Gastroesophageal sphincter (tissue), 4 donors: ENCODE measurements at regions not wholly inside any gene's neighbourhood (a gene's known extent, or its start where the extent isn't known, plus 50 kb on each side); places are given as distances from the start of the nearest gene placed in this dataset.
"Not testable (repeated sequence)": the region's sequence is repeated elsewhere in the genome, so short reads cannot be mapped to it uniquely, and the experiment has no call there.

Source experiments
- ATAC-seq: fragments of 150-250 bp; one replicate; pipeline ENCODE4 v1.9.1; 2016; ENCODE audit warnings: mild to moderate bottlenecking, moderate library complexity
- H3K27ac ChIP-seq, 4 donors: fragments of 200-600 bp; sonication (generic) in 3 of 4; 1 replicate in 3 of 4; 2 replicates in 1 of 4; pipeline ENCODE4 v1.5.1; 2016 to 2019
- H3K27me3 ChIP-seq: fragments of 200-600 bp; sonication (generic); one replicate; pipeline ENCODE4 v1.5.1; 2019
- H3K36me3 ChIP-seq, 2 donors: fragments of 200-600 bp; sonication (generic); one replicate each; pipeline ENCODE4 v1.5.1; 2019; ENCODE audit warnings: control low read depth in 1 of 2
- H3K4me1 ChIP-seq, 3 donors: fragments of 200-600 bp; sonication (generic); 1 replicate in 2 of 3; 2 replicates in 1 of 3; pipeline ENCODE4 v1.5.1; 2016 to 2019; ENCODE audit warnings: control low read depth in 2 of 3
- H3K4me3 ChIP-seq, 2 donors: fragments of 200-600 bp; sonication (generic); one replicate each; pipeline ENCODE4 v1.5.1; 2019; ENCODE audit warnings: mild to moderate bottlenecking in 1 of 2, moderate library complexity in 1 of 2
- H3K9me3 ChIP-seq, 3 donors: fragments of 200-600 bp; sonication (generic); one replicate each; pipeline ENCODE4 v1.5.1; 2017 to 2019; ENCODE audit warnings: control low read depth in 2 of 3
- WGBS, 2 donors: methylation state at CpG; one replicate each; pipeline ENCODE4 v1.1.5; 2018; ENCODE audit warnings: low coverage in 1 of 2; 5-methylcytosine and 5-hydroxymethylcytosine counted together

DNA sequence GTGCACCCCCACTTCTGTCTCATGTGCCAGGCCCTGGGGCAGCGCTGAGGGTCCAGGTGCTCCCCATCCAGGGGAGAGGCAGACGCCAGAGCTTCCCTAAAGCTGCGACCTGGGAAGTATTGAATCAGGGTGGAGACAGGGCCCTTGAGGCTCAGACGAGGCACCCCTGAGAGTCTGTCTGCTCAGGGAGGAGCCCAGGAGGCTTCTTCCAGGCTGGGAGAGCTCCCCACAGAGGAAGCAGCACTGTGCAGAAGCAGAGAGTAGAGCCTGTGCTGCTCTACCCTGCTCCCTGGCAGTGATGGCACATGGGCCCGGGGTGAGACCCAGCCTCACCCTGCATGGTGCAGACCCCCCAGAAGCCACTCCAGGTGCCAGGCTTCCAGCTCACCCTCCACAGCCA, 116.3 kb upstream of the MTLN start:
- H3K27me3 ChIP-seq, H3K36me3 ChIP-seq, H3K27ac ChIP-seq, H3K4me3 ChIP-seq, H3K4me1 ChIP-seq, H3K9me3 ChIP-seq: not testable (repeated sequence)
- ATAC-seq, result peak; percentile 20
- WGBS, 2 donors, result no CpG with 5 or more reads among the region's 5 CpGs

DNA sequence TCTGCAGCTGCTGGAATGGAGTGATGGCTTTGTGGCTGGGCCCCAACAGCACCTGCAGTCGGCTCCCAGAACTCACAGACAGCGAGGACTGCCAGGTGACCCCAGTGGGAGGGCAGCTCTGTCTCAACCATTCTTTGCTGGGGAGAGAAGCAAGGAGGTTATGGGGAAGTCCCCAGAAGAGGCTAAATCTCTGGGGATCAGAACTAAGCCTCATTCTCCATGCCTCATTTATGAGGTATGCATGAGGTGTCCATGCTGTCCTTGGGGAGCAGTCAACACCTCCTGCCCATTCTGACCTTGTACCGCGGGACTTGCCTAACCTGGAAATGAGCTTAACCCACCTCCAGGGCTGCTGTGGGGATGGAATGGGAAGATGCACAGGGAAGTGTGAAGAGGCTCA, 111.5 kb upstream of the MTLN start:
- not testable (repeated sequence) for H3K27me3 ChIP-seq, ATAC-seq, H3K9me3 ChIP-seq, H3K27ac ChIP-seq, H3K4me3 ChIP-seq, H3K36me3 ChIP-seq, H3K4me1 ChIP-seq
- no CpG with 5 or more reads among the region's 4 CpGs for WGBS, 2 donors

DNA sequence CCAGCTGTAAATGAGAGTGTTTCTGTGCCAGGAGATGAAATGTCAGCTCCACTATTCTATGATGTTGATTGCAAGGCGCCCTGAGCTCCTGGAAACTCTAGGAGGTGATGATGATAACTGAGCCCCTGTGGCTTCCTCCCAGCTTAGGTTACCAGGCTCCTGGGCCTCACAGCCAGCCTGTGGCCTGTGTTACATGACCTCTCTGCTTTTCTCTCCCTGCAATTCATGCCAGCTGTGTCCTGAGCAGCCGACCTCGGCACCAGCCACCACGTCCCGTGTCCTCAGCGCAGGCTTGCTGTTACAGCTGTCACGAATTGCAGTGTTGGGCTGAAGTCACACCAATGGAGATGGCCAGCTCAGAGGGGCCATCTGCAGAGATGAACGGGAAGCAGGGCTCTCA, 110.2 kb upstream of the MTLN start:
- no CpG with 5 or more reads among the region's 8 CpGs for WGBS, 2 donors
- H3K4me3 ChIP-seq, H3K27me3 ChIP-seq, H3K4me1 ChIP-seq, H3K9me3 ChIP-seq, H3K27ac ChIP-seq, ATAC-seq, H3K36me3 ChIP-seq: not testable (repeated sequence)

DNA sequence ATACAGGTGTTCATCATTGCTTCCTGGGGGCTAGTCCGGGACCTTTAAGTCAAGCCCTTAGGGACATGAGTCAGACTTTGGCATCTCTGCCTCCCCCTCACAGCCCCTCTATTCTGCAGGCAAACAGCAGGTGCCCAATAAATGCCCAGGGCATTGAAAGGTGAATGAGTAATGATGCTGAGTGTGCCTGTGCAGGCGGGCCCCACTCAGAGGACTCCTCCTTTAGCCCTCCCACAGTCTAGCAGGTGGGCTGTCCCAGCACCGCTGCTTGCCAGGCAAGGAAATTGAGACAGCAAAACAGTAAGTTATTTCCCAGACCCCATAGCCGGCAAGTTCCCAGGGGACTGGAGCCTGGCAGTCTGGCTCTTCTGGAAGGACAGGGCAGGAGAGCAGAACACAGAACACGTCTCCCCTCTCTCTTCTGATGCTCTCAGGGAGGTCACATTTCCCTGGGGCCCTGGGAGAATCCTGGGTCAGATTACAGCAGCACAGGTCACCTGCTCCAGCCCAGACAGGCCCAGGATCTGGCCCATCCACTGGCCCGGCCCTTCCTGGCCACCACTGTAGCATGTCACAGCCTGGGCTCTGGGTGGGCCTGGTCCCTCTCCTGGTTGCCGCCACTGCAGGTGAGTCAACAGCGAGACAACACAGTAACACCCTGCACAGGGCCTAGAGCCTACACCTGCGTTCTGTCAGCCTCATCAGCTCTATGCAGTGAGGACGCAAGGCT, 108.7 kb upstream of the MTLN start:
- not testable (repeated sequence) for H3K36me3 ChIP-seq, H3K27me3 ChIP-seq, H3K27ac ChIP-seq, H3K9me3 ChIP-seq, H3K4me3 ChIP-seq, ATAC-seq, H3K4me1 ChIP-seq
- no CpG with 5 or more reads among the region's 10 CpGs for WGBS, 2 donors

DNA sequence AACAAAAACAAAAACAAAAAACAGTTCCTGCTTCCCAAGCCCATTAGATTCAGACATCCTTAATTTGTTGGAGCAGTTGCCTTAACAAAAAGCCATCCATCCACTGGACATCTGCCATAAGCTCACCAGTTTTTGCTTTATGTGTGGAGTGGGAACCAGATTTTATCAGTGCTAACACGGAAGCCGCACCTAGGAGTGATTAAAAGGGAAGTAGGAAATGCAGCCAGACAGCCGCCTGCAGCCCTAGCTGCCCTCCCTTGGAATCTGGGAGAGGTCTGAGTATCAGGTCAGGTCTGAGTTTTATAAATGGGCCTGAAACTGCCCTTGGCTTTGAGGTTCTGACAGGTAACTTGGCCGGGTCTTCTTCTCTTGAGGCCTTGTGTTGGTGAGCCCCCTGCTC, 106.6 kb upstream of the MTLN start:
- H3K4me1 ChIP-seq, H3K4me3 ChIP-seq, H3K9me3 ChIP-seq, H3K27me3 ChIP-seq, H3K27ac ChIP-seq, H3K36me3 ChIP-seq, ATAC-seq: not testable (repeated sequence)
- no CpG with 5 or more reads among the region's 4 CpGs for WGBS, 2 donors

DNA sequence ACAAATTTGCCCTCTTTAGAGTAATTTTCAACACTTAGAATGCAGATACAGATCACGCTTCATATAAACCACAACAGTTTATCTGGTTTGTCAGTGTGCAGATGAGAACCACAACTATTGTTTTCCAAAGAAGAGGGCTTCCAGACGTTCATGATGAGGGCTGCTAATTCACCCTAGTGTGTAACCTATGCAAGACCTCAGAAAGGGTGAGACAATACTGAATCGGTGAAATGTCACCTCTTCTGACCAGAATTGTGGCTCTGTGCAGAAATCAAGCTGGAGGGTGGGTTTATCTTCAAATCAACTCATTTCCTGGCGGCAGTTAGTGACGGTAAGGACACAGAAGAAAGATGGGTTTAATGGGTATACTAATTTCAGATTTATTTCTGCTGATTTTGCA, 105.0 kb upstream of the MTLN start:
- not testable (repeated sequence) for H3K36me3 ChIP-seq, H3K27ac ChIP-seq, H3K4me1 ChIP-seq, H3K4me3 ChIP-seq, H3K9me3 ChIP-seq, ATAC-seq, H3K27me3 ChIP-seq
- WGBS, 2 donors, result no CpG with 5 or more reads among the region's 5 CpGs

DNA sequence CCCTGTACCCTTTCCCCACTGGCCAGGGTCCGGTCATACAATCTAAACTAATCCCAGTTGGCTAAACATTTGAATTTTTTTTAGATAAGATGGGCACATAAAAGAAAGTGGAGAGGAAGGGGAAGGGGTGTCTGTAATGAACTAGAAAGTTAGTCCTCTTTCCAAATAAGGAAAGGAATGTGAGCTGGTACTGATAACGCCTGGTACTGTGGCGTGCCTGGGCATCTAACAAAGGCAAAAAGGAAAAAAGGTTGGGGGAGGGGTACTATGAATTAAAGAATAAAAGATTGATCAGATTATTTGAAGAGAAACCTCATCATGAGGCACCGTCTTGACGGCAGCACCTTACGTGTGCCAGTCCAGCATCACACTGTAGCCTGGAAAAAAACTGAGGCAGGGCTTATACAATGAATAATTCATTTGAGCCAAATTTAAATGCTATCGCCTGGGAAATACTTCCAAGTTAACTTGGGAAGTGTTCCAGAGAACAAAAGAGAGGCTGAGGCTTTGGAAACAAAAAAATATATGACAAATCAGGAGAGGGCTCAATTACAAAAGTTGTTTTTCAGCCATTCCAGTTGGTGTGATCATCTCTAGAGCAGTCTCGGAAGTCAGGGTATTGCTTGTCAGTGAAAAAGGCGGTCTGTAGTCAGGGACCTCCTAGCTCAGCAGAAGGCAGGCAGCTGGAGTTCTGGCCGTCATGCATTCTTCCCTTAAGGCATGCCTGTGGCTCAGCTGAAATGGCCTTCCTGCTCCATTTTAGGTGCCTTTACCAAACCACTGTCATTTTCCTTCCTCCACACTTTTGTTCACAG, 103.9 kb upstream of the MTLN start:
- not testable (repeated sequence) for H3K4me1 ChIP-seq, H3K9me3 ChIP-seq, H3K4me3 ChIP-seq, H3K27ac ChIP-seq, H3K36me3 ChIP-seq, H3K27me3 ChIP-seq
- WGBS, 2 donors, result no CpG with 5 or more reads among the region's 10 CpGs
- peak; percentile 82 for ATAC-seq

DNA sequence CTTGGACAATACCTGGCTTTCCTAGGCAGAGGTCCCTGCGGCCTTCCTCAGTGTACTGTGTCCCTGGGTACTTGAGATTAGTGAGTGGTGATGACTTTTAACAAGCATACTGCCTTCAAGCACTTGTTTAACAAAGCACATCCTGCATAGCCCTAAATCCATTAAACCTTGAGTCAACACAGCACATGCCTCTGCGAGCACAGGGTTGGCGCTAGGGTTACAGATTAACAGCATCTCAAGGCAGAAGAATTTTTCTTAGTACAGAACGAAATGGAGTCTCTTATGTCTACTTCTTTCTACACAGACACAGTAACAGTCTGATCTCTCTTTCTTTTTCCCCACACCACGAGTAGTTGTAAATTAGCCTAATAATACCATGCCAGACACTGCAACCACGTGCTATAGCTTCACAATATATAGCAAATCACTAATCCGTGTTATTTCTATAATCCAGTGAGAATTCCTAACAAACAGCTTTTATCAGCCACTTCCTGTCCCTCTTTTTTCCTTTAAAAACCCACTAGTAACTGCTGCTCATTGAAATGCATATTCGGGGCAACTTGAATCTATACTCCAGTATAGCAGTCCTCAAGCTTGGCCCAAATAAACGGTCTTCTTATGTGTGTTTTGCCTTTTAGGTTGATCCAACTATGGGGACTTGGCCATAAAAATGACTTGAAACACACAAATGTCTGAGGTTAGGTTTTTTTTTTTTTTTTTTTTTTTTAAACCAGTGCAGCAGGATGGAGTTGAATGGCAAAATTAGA, 102.9 kb upstream of the MTLN start:
- H3K9me3 ChIP-seq, H3K4me3 ChIP-seq, H3K36me3 ChIP-seq, H3K27me3 ChIP-seq, H3K4me1 ChIP-seq, H3K27ac ChIP-seq, ATAC-seq: not testable (repeated sequence)
- no CpG with 5 or more reads among the region's 9 CpGs for WGBS, 2 donors

DNA sequence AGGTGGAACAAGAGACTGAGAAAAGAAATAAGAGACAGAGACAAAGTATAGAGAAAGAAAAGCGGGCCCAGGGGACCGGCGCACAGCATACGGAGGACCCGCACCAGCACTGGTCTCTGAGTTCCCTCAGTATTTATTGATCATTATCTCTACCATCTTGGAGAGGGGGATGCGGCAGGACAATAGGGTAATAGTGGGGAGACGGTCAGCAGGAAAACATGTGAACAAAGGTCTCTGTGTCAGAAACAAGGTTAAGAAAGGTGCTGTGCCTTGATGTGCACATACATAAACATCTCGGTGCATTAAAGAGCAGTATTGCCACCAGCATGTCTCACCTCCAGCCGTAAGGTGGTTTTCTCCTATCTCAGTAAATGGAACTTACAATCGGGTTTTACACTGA, 102.1 kb upstream of the MTLN start:
- H3K4me1 ChIP-seq, H3K4me3 ChIP-seq, H3K36me3 ChIP-seq, H3K27me3 ChIP-seq, ATAC-seq, H3K27ac ChIP-seq, H3K9me3 ChIP-seq: not testable (repeated sequence)
- no CpG with 5 or more reads among the region's 10 CpGs for WGBS, 2 donors

DNA sequence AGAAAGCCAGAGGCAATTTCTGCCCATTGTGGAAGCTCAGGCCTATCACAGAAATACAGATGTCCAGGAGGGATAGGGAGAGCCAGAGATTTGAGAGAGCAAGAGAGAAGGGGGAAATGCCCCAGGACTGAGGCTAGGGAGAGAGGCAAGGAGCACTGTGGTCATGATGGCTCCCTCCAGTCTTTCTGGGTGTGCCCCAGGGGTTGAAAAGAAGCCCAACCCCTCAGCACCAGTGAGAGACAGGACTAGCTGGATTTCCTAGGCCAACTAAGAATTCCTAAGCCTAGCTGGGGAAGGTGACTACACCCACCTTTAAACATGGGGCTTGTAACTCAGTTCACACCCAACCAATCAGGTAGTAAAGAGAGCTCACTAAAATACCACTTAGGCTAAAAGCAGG, 100.7 kb upstream of the MTLN start:
- not testable (repeated sequence) for H3K4me3 ChIP-seq, H3K9me3 ChIP-seq, H3K4me1 ChIP-seq, H3K36me3 ChIP-seq, H3K27me3 ChIP-seq, ATAC-seq, H3K27ac ChIP-seq

DNA sequence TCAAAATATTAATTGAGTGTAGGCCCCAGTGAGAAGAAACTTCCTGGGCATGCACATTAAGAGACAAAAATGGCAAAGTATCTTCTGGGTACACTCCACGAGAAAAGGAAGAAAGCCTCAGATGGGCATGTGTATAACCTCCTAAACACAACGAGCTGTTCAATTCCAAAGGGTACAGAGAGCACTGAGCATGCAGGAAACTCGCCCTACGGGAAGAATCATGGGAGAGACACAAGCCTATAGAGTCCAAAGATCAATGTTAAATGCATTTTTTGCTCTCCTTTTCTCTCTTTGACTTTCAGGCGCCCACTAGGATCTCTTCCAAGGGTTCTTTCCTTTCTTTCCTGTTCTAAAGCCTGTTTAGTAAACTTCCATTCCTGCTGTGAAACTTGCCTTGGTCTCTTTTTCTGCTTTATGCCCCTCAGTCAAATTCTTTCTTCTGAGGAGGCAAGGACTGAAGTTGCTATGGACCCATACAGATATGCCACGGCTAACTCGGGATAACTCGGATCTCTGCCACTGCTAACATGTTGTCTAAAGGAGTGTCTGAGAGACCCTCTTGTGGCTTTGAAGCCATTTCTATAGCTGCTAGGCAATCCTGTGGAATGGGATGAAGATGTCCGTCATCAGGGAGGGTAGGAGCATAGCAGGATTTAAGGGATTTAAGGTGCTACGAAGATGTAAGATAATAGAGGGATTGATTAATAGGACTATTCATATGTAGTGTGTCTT, 99.5 kb upstream of the MTLN start:
- not testable (repeated sequence) for ATAC-seq
- 97% methylated on average over 3 of the region's 10 CpGs; no CpG with 5 or more reads in 1 of the 2 donors for WGBS, 2 donors

DNA sequence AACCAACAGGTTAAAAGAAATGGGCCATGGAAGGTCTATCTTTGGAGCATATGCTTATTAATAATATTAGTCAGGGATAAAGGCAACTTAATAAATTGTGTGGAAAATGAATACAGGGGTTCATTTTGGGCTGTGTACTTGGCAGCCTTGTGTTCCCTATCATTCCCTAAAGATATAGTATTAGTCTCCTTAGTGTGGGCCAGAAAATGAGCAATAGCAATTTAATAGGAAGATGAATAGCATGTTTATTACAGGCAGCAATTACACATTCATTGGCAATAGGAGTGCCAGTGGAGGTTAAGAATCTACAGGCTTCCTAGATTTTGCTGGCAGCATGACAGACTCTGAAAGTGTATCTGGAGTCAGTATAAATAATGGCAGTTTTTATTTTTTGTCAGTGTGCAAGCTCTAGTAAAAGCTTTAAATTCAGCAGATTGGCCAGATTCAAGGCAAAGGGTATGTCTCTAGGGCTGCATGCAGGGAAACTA, 98.7 kb upstream of the MTLN start:
- H3K4me3 ChIP-seq, ATAC-seq, H3K4me1 ChIP-seq: not testable (repeated sequence)

More for the DNA sequence above, 99.5 kb upstream of the MTLN start:
- H3K27ac ChIP-seq, H3K36me3 ChIP-seq, H3K27me3 ChIP-seq, H3K4me1 ChIP-seq, H3K4me3 ChIP-seq, H3K9me3 ChIP-seq: not testable (repeated sequence)

DNA sequence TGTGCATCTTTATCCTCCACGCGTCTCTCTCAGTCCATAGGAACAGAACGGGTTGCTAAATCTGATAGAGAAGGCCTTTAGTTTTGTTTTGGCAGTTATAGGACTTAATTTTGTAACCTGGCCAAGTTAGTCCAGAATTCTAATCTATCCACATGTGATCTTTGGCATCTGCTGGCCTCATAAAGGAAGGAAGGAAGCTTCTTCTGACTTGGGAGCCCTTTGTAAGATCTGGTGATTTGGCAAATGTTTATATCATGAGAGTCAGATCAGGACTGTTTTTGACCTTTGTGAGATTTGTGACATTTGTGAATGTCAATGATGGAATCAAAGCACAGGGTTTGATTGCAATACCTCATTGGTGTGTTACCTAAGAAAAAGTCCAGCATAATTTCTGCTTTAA, 96.4 kb upstream of the MTLN start:
- H3K27ac ChIP-seq, H3K9me3 ChIP-seq, H3K4me1 ChIP-seq, H3K27me3 ChIP-seq, H3K4me3 ChIP-seq, ATAC-seq, H3K36me3 ChIP-seq: not testable (repeated sequence)
- no CpG with 5 or more reads among the region's 3 CpGs for WGBS, 2 donors

More for the DNA sequence above, 98.7 kb upstream of the MTLN start:
- H3K9me3 ChIP-seq, H3K27me3 ChIP-seq, H3K27ac ChIP-seq, H3K36me3 ChIP-seq: not testable (repeated sequence)
